HepG2 (cell line): ENCODE measurements at regions not wholly inside any gene's neighbourhood (a gene's known extent, or its start where the extent isn't known, plus 50 kb on each side); places are given as distances from the start of the nearest gene placed in this dataset.

ENCODE experiments used
- ASH2L ChIP-seq: fragments of 300-600, 200-600 bp; sonication (generic); IDR thresholded peaks from 2 replicates; pipeline ENCODE4 v1.7.0; 2017; ENCODE audit warnings: low read depth, mild to moderate bottlenecking, moderate library complexity, mixed read lengths, low read length; ENCODE audit not compliant: insufficient read length
- FOXJ3 ChIP-seq: sonication (generic); formaldehyde crosslinking; IDR thresholded peaks from 2 replicates; pipeline ENCODE4 v1.4.0; 2020; ENCODE audit warnings: missing genetic modification reagents, mild to moderate bottlenecking, borderline replicate concordance
- FOXP4 ChIP-seq: sonication (generic); formaldehyde crosslinking; IDR thresholded peaks from 2 replicates; pipeline ENCODE4 v1.4.0; 2020; ENCODE audit warnings: missing genetic modification reagents
- GABPA ChIP-seq, 2 experiments: IDR thresholded peaks; 2 replicates each; pipeline ENCODE4 v1.6.1; 2011 to 2016; ENCODE audit warnings: low read depth in 2 of 2, low read length in 1 of 2, missing biosample characterization in 1 of 2, missing genetic modification characterization in 1 of 2
- GMEB1 ChIP-seq: sonication (generic); formaldehyde crosslinking; IDR thresholded peaks from 2 replicates; pipeline ENCODE4 v1.5.1; 2020; ENCODE audit warnings: missing genetic modification reagents, mild to moderate bottlenecking, borderline replicate concordance
- GRHL1 ChIP-seq: sonication (generic); formaldehyde crosslinking; conservative IDR thresholded peaks from 2 replicates; pipeline ENCODE4 v1.8.0; 2022; ENCODE audit warnings: missing genetic modification reagents
- HMG20B ChIP-seq: conservative IDR thresholded peaks from 2 replicates; pipeline ENCODE4 v1.6.1; 2016; ENCODE audit warnings: missing genetic modification reagents, missing compliant biosample characterization
- HMGXB4 ChIP-seq, 2 experiments: sonication (generic) in 1 of 2; formaldehyde crosslinking in 1 of 2; IDR thresholded peaks; 2 replicates each; pipeline versions ENCODE4 v1.4.0 to v1.6.1; 2018 to 2020; ENCODE audit warnings: missing genetic modification reagents in 2 of 2, borderline replicate concordance in 1 of 2, low read depth in 1 of 2, mild to moderate bottlenecking in 1 of 2, missing biosample characterization in 1 of 2
- IRF2 ChIP-seq: IDR thresholded peaks from 2 replicates; pipeline ENCODE4 v1.6.1; 2018; ENCODE audit warnings: missing genetic modification reagents, missing compliant biosample characterization
- JUN ChIP-seq: sonication (generic); formaldehyde crosslinking; IDR thresholded peaks from 2 replicates; pipeline ENCODE4 v1.4.0; 2020; ENCODE audit warnings: mild to moderate bottlenecking, missing genetic modification reagents
- KDM1A ChIP-seq: IDR thresholded peaks from 2 replicates; pipeline ENCODE4 v1.6.1; 2016; ENCODE audit warnings: missing compliant biosample characterization
- KDM6A ChIP-seq: IDR thresholded peaks from 2 replicates; pipeline ENCODE4 v1.6.1; 2016; ENCODE audit warnings: low read depth
- KLF9 ChIP-seq: IDR thresholded peaks from 2 replicates; pipeline ENCODE4 v1.6.1; 2016; ENCODE audit warnings: low read depth
- MLX ChIP-seq: IDR thresholded peaks from 2 replicates; pipeline ENCODE4 v1.6.1; 2016
- PTBP1 ChIP-seq: fragments of 200-400 bp; formaldehyde crosslinking; IDR thresholded peaks from 2 replicates; pipeline ENCODE4 v1.6.1; 2018; ENCODE audit warnings: low read length, low read depth; ENCODE audit not compliant: poor library complexity, severe bottlenecking
- SMARCC2 ChIP-seq: fragments of 450-650 bp; IDR thresholded peaks from 2 replicates; pipeline ENCODE4 v1.6.1; 2017; ENCODE audit warnings: antibody characterized with exemption, mild to moderate bottlenecking
- SP4 ChIP-seq: sonication (generic); formaldehyde crosslinking; IDR thresholded peaks from 2 replicates; pipeline ENCODE4 v1.8.1; 2023; ENCODE audit warnings: mild to moderate bottlenecking, missing genetic modification reagents
- ZMYM3 ChIP-seq: sonication (generic); formaldehyde crosslinking; IDR thresholded peaks from 2 replicates; pipeline ENCODE4 v1.5.1; 2020; ENCODE audit warnings: mild to moderate bottlenecking, missing genetic modification reagents
- ZNF343 ChIP-seq: sonication (generic); formaldehyde crosslinking; IDR thresholded peaks from 2 replicates; pipeline ENCODE4 v1.4.0; 2020; ENCODE audit warnings: mild to moderate bottlenecking, missing genetic modification reagents
- ZNF414 ChIP-seq: sonication (generic); formaldehyde crosslinking; IDR thresholded peaks from 2 replicates; pipeline ENCODE4 v1.5.0; 2020; ENCODE audit warnings: missing genetic modification reagents
- ZNF549 ChIP-seq: sonication (generic); formaldehyde crosslinking; IDR thresholded peaks from 2 replicates; pipeline ENCODE4 v1.5.0; 2020; ENCODE audit warnings: missing genetic modification reagents
- ZNF879 ChIP-seq: sonication (generic); formaldehyde crosslinking; IDR thresholded peaks from 2 replicates; pipeline ENCODE4 v1.8.1; 2023; ENCODE audit warnings: missing genetic modification reagents

DNA sequence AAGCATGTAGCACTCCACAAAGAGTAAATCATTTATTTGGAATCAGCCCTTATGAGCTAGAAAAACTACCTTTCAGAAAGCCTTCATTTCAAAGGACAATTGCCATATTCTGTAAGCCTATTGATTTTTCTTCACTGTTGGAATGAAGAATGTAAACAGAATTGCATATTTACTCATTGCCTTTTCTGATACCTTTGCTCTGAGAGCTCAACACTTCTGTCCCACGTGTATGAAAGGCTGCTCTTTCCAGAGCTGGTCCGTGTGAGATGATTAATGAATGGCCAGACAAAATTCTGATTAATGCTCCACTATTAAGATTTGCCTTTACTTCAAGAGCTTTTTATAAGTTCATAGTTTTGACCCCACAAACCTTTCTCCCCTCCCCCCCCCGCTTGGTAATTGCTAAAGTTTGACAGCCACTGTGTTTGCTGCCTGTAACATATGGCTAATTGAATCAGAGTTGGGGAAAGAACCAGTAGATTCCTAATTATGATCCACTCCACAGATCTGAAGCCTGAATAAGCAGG lies 63.0 kb upstream of the PLEKHA5 start (continued):
- TF ChIP-seq ASH2L: peak; percentile 96
- TF ChIP-seq ZNF879 (CRISPR knock-in tag): no peak
- TF ChIP-seq MLX (CRISPR knock-in tag): peak; percentile 99
- TF ChIP-seq SP4 (CRISPR knock-in tag): no peak
- peak; percentile 99 for TF ChIP-seq KDM6A (CRISPR knock-in tag)
- TF ChIP-seq ZNF549 (CRISPR knock-in tag): no peak
- TF ChIP-seq IRF2 (CRISPR knock-in tag): peak; percentile 85; the same call in 1 of the 2 replicates
- TF ChIP-seq FOXP4: peak; percentile 96
- no peak for TF ChIP-seq ZNF414 (CRISPR knock-in tag)
- TF ChIP-seq GRHL1 (CRISPR knock-in tag): no peak
- TF ChIP-seq FOXJ3: peak; percentile 94
- peak; percentile 75 for TF ChIP-seq SMARCC2
- peak; percentile 89 for TF ChIP-seq HMG20B (CRISPR knock-in tag)
- TF ChIP-seq HMGXB4 (CRISPR knock-in tag; IDR thresholded peaks at IDR 0.05; ENCODE audit: borderline replicate concordance in 1 of 2, low read depth in 1 of 2): peak in 1 of 2 experiments; percentile 62; a peak in 1 of 4 replicates
- TF ChIP-seq PTBP1: no peak
- 0 out of 2 replicates have a peak, but pooled peaks have one; percentile 35 for TF ChIP-seq KDM1A (CRISPR knock-in tag)
- no peak for TF ChIP-seq GABPA (IDR thresholded peaks at IDR 0.05; ENCODE audit: low read depth, low read length)
- TF ChIP-seq GABPA (CRISPR knock-in tag; IDR thresholded peaks at IDR 0.05; ENCODE audit: low read depth): 0 out of 2 replicates have a peak, but pooled peaks have one; percentile 8
- no peak for TF ChIP-seq ZNF343 (CRISPR knock-in tag)
- peak; percentile 19; the same call in 1 of the 2 replicates for TF ChIP-seq GMEB1
- TF ChIP-seq ZMYM3: peak; percentile 54; the same call in 1 of the 2 replicates
- TF ChIP-seq JUN (CRISPR knock-in tag): peak; percentile 55; the same call in 1 of the 2 replicates
- TF ChIP-seq KLF9 (CRISPR knock-in tag): 0 out of 2 replicates have a peak, but pooled peaks have one; percentile 74
